ENCODE measurements at regions not wholly inside any gene's neighbourhood (a gene's known extent, or its start where the extent isn't known, plus 50 kb on each side); places are given as distances from the start of the nearest gene placed in this dataset.

DNA sequence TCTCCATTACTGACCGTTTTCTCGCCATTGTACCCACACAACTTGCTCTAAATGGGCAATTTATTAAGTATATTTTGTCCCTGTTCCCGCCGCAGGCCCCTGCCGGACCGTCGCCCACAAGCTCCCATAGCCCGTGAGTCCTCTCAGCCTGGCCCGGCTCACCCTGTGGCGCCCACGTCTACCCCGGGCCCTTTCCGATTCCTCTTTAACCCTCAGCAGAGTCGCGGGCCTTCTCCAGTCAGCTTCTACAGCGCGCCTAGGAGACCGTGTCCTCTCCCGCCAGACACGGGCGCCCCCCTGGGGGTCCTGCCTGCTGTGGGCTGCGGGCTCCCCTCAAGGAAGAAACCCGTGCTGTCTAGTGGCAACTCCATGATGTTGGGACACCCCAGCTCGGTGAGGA lies 57.8 kb upstream of the SPATA31E1 start:
- DNase-seq (ENCODE audit: low read depth, low spot score) (no peak), ATAC-seq (no peak)
- no peaks in the 10 kb centered on the region for H3K9me3 ChIP-seq (ENCODE audit: control insufficient read depth, insufficient read depth, low read depth, low read length)
- TF ChIP-seq TCF7L2 (IDR thresholded peaks at IDR 0.05; ENCODE audit: low read depth, low read length) (no peak), POLR2AphosphoS5 (IDR thresholded peaks at IDR 0.05; ENCODE audit: low read depth, low read length) (no peak), CTCF (IDR thresholded peaks at IDR 0.05) (no peak)
- intact Hi-C loops (cut with micrococcal nuclease; ENCODE audit: unreplicated experiment) (no loop called here), in situ Hi-C loops (cut with HindIII; ENCODE audit: low pct_unique_long_range_greater_than_20kb, low sequenced_read_pairs) (no loop called here)
- no peak overlapping the region for H3K27ac ChIP-seq (ENCODE audit: low read length)
- H3K36me3 ChIP-seq (ENCODE audit: control insufficient read depth, insufficient read depth, low read length): no peaks in the 10 kb centered on the region
- no peak overlapping the region for H3K4me3 ChIP-seq (ENCODE audit: low read depth in 2 of 2, low read length in 2 of 2)
- ChIA-PET POLR2A (no interaction called here), CTCF (no interaction called here)
- H3K27me3 ChIP-seq (ENCODE audit: control insufficient read depth, insufficient read depth, low read length): no peaks in the 10 kb centered on the region
- BruUV-seq (replicated peaks): no TSS peak
- H3K4me1 ChIP-seq (ENCODE audit: control insufficient read depth, insufficient read depth, low read length): no peaks in the 10 kb centered on the region

DNA sequence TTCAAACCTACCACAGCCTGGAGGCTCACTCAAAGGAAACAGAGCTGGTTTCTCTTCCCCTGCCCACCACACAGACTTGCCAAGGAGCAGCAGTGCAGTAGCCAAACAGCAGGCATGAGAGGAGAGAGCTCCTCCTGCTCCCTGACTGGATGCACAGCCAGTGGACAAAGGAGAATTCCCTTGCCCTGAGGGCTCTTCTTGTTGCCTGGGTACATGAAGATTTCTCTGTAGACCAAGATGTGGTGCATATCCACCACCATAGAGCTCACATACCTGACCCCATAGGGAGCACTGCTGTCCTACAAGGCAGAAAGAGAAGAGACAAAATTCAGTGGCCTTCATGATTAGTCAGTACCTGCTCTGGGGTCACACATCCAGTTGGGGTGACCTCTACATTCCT lies 56.3 kb upstream of the SPATA31E1 start:
- ATAC-seq (no peak), DNase-seq (ENCODE audit: low read depth, low spot score) (no peak)
- H3K4me1 ChIP-seq (ENCODE audit: control insufficient read depth, insufficient read depth, low read length): no peaks in the 10 kb centered on the region
- no peaks in the 10 kb centered on the region for H3K27me3 ChIP-seq (ENCODE audit: control insufficient read depth, insufficient read depth, low read length)
- no TSS peak for BruUV-seq (replicated peaks)
- H3K4me3 ChIP-seq (ENCODE audit: low read depth in 2 of 2, low read length in 2 of 2): no peak overlapping the region
- in situ Hi-C loops (cut with HindIII; ENCODE audit: low pct_unique_long_range_greater_than_20kb, low sequenced_read_pairs) (no loop called here), intact Hi-C loops (cut with micrococcal nuclease; ENCODE audit: unreplicated experiment) (no loop called here)
- no peak for TF ChIP-seq CTCF (IDR thresholded peaks at IDR 0.05)
- no peak for TF ChIP-seq POLR2AphosphoS5 (IDR thresholded peaks at IDR 0.05; ENCODE audit: low read depth, low read length)
- no peak for TF ChIP-seq TCF7L2 (IDR thresholded peaks at IDR 0.05; ENCODE audit: low read depth, low read length)
- TF ChIP-seq, protein P1, sequence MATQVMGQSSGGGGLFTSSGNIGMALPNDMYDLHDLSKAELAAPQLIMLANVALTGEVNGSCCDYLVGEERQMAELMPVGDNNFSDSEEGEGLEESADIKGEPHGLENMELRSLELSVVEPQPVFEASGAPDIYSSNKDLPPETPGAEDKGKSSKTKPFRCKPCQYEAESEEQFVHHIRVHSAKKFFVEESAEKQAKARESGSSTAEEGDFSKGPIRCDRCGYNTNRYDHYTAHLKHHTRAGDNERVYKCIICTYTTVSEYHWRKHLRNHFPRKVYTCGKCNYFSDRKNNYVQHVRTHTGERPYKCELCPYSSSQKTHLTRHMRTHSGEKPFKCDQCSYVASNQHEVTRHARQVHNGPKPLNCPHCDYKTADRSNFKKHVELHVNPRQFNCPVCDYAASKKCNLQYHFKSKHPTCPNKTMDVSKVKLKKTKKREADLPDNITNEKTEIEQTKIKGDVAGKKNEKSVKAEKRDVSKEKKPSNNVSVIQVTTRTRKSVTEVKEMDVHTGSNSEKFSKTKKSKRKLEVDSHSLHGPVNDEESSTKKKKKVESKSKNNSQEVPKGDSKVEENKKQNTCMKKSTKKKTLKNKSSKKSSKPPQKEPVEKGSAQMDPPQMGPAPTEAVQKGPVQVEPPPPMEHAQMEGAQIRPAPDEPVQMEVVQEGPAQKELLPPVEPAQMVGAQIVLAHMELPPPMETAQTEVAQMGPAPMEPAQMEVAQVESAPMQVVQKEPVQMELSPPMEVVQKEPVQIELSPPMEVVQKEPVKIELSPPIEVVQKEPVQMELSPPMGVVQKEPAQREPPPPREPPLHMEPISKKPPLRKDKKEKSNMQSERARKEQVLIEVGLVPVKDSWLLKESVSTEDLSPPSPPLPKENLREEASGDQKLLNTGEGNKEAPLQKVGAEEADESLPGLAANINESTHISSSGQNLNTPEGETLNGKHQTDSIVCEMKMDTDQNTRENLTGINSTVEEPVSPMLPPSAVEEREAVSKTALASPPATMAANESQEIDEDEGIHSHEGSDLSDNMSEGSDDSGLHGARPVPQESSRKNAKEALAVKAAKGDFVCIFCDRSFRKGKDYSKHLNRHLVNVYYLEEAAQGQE (IDR thresholded peaks at IDR 0.05; ENCODE audit: insufficient read depth in 1 of 2, low read depth in 2 of 2, low read length in 1 of 2): no peak
- no peak for TF ChIP-seq SIN3A (IDR thresholded peaks at IDR 0.05; ENCODE audit: borderline replicate concordance, insufficient read depth, low read depth, low read length)
- H3K27ac ChIP-seq (ENCODE audit: low read length): no peak overlapping the region
- H3K9me3 ChIP-seq (ENCODE audit: control insufficient read depth, insufficient read depth, low read depth, low read length): no peaks in the 10 kb centered on the region
- CTCF ChIA-PET: no interaction called here
- H3K36me3 ChIP-seq (ENCODE audit: control insufficient read depth, insufficient read depth, low read length): no peaks in the 10 kb centered on the region
- POLR2A ChIA-PET: no interaction called here

DNA sequence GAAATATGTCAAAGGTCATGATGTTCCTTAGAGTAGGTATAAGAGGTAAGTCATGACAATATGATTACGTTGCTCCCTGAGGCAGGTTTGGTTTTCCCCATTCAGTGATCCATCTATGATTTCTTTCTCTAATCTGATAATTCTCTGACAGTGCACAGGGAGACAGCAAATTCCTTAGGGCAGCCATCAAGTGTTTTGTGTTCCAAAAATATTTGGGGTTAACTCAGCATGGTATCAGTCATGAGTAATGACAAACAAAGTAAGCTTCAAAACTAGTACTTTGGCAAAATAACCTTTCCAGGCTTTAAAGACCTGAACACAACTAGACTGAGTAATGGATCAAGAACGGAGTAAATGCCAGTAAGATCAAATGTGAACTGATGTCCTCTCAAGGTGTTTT lies 55.3 kb upstream of the SPATA31E1 start:
- H3K4me1 ChIP-seq (ENCODE audit: control insufficient read depth, insufficient read depth, low read length): no peaks in the 10 kb centered on the region
- H3K27me3 ChIP-seq (ENCODE audit: control insufficient read depth, insufficient read depth, low read length): no peaks in the 10 kb centered on the region
- ATAC-seq: no peak
- in situ Hi-C loops (cut with HindIII; ENCODE audit: low pct_unique_long_range_greater_than_20kb, low sequenced_read_pairs): no loop called here
- H3K36me3 ChIP-seq (ENCODE audit: control insufficient read depth, insufficient read depth, low read length): no peaks in the 10 kb centered on the region
- intact Hi-C loops (cut with micrococcal nuclease; ENCODE audit: unreplicated experiment): no loop called here
- no peak overlapping the region for H3K27ac ChIP-seq (ENCODE audit: low read length)
- ChIA-PET CTCF (no interaction called here), POLR2A (no interaction called here)
- H3K4me3 ChIP-seq (ENCODE audit: low read depth in 2 of 2, low read length in 2 of 2): no peak overlapping the region
- DNase-seq (ENCODE audit: low read depth, low spot score): no peak
- no TSS peak for BruUV-seq (replicated peaks)
- no peaks in the 10 kb centered on the region for H3K9me3 ChIP-seq (ENCODE audit: control insufficient read depth, insufficient read depth, low read depth, low read length)
- TF ChIP-seq, protein P1 (IDR thresholded peaks at IDR 0.05; ENCODE audit: insufficient read depth in 1 of 2, low read depth in 2 of 2, low read length in 1 of 2): no peak
- TF ChIP-seq TCF7L2 (IDR thresholded peaks at IDR 0.05; ENCODE audit: low read depth, low read length): no peak
- no peak for TF ChIP-seq SIN3A (IDR thresholded peaks at IDR 0.05; ENCODE audit: borderline replicate concordance, insufficient read depth, low read depth, low read length)
- TF ChIP-seq CTCF (IDR thresholded peaks at IDR 0.05): no peak
- TF ChIP-seq POLR2AphosphoS5 (IDR thresholded peaks at IDR 0.05; ENCODE audit: low read depth, low read length): no peak

All from Panc1 (cell line).